T1000 (cell line): ENCODE measurements at regions not wholly inside any gene's neighbourhood (a gene's known extent, or its start where the extent isn't known, plus 50 kb on each side); places are given as distances from the start of the nearest gene placed in this dataset.
A peak's percentile ranks its signal among the peaks of the same experiment; 100 is the strongest.
"Not testable (repeated sequence)": the region's sequence is repeated elsewhere in the genome, so short reads cannot be mapped to it uniquely, and the experiment has no call there.

Source experiments
- DNase-seq: peaks from one replicate; lab custom pipeline; 2025; ENCODE audit warnings: mixed read lengths; lab: John Stamatoyannopoulos, UW

DNA sequence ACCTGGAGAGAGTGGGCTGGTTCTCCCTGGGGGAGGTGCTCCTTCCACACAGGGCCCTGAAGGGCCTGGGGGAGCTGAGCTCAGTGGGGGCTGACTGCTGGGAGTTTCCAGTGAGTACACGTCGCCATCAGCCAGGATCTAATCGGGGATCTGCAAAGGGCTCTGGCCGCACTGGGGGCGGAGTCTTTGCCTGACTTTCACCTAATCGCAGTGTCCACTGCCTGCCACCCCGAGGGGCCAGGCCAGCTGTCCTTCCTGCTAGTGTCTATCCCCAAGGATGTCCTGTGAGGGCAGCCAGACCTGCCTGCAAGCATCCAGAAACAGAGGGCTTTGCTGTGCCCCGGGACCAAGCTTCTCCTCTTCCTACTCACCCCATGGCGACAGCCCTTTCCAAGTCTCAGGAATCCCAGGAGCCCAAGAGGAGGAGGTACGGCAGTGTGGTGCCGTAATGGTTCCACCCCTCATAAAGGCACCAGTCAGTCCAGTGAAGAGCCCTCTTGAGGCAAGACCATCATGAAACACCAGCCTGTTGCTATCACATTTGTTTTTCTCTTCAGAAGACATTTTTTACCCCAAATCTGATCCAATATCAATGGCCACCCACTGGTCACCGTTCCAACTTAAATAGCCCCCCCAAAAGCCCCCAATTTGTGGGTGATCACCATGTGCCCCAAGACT is 243.1 kb upstream of the ECI2 start:
- DNase-seq: no peak

DNA sequence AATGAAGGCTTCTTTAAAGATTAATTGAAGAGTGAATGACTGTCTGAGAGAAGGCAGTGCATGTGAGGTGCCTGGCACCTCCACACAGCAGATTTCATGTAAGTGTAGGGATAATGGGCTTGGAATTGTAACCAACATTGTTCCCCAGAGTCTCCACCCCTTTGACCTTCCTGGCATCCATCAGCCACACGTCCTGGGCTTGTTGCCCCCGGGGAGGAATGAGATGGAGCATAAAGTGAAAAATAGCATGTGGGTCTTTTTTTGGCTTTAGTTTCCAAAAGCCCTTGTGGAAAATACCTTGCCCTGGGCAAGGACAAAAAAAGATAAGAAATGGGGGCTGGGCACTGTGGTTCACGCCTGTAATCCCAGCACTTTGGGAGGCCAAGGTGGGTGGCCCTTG is 242.2 kb upstream of the ECI2 start:
- DNase-seq: no peak

DNA sequence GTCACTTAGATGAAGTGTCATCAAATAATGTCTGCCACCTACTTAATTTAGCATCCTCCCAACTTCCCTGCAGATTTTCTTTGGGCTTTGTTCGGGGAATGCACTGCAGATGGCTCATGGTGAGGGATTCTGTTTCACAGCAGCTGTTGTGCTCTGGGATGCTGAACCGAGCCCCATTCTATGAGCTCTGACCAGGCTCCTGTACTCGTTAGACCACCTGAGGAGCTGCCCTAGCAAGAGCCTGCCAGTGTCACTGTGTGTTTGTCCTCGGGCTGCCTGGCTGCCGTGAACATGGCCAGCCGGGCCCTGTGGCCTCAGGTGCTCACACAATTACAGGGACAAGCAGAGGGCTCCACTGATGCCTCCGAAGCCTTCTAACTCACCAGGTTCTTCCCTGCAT is 238.8 kb upstream of the ECI2 start:
- no peak for DNase-seq

DNA sequence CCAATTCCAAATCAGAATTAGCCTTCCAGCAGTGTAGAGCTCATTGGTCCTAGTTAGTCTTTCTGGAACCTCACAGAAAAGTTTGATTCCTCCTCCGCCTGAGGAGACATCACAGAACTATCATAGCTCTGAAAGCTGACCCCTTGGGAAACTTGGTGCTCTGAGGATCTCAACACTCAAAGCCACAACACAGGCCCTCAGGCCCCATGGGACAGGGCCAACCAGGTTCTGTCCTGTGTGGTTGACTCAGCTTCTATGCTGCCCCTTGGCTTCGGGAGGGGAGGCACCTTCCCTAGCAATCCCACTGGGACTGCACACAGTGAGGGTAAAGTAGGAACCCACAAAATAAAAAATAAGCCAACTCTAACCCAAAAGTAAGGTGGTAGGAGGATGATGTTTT is 237.5 kb upstream of the ECI2 start:
- no peak for DNase-seq

DNA sequence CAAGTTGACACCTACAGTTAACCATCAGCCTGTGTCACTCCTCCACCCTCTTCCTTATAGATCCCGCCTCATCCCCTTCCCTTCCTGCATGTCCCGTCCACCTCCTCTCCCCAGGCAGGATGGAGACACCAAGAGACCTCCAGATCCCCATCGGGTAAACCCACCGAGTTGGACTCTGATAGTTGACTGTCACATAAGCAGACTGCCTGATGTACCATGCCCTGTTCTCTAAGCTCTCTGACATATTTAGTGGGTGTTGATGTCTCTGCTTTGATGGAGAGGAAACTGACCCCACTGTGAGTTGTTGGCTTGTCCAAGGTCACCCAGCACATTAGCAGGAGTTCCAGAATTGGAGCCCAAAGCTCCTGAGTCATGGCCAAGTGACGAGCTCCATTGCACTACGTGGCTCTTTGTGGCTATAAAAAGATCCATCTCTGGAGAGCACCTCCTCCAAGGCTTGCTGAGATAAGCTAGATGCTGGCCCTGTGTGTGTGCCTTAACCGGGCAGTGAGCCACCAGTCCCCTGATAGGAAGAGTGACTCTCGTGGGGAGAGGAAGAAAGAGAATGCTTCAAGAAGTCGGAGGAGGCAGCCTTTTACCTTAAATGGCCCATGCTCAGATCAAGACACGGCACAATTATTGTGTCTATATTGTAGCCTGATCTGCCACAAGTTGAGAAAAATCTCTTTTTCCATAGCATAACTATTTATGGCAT is 236.0 kb upstream of the ECI2 start:
- peak; percentile 13 for DNase-seq

DNA sequence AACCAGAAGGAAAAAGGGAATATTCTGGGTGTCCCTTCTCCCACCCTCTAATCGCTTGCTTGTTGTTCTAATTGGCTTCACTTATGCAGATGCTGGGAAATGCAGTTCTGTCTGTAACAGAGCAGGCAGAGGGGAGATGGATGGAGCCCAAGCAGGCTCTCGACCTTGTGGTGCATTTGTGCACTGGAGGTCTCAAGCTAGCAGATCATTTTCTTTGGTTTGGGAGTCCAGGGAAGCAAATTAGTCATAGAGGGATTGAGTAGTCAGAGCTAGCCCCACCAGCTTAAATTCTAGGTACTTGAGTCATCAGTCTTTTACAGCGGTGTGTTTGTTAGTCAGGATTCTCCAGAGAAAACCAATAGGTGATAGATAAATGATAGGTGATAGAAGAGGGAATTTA is 234.7 kb upstream of the ECI2 start:
- peak; percentile 35 for DNase-seq

DNA sequence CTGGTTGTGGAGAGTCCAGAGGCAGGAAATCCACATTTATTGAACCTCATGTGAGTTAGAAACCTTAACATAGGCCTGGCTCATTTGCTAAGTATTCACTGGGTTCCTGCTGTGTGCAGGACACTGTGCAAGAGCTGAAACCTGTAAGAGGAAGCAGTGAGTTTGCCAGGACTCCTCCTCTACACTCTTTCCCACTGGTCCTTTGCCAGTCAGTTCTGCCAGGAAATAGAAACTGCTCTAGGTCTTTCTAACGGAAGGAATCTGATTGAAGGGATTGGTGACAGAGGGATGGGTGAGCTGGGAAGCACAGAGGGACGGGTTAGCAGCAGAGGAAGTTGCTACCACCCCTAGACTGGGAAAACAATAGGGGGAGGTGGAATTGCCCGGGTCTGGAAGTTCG is 234.2 kb upstream of the ECI2 start:
- peak; percentile 35 for DNase-seq

DNA sequence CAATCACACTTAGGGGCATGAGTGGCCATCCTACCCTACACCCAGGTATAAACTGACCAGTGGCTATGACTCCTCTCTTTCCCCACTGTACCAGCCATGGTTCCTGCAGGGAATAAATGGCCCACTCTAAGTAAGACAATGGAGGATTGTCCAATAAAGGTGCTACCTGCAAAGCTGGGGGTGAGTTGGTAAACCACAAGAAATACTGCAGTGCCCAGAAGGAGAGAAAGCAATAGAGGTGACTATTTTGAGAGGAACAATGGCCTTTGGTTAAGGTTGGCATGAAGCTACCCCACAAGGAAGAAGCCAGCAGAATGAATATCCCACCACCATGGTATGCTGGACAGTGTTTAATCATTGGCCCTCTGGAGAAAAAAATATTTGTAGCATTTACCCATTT is 233.3 kb upstream of the ECI2 start:
- DNase-seq: no peak

DNA sequence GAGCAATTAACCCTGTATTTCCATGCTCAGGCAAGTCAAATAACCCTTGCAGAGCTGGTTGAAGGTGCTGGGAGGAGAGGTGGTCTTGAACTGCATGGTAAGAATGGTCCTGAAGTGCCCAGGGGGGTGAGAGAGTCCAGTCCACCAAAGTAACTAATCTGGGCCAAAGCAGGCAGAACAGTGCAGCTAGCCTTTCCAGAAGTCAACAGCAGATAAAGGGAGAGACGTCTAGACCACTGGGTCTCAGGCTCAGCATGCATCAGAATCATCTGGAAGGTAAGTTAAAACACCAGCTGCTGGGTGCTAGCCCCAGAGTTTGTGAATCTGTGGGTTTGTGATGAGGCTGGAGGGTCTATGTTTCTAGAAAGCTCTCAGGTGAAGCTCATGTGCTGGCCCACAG is 232.3 kb upstream of the ECI2 start:
- DNase-seq: no peak

DNA sequence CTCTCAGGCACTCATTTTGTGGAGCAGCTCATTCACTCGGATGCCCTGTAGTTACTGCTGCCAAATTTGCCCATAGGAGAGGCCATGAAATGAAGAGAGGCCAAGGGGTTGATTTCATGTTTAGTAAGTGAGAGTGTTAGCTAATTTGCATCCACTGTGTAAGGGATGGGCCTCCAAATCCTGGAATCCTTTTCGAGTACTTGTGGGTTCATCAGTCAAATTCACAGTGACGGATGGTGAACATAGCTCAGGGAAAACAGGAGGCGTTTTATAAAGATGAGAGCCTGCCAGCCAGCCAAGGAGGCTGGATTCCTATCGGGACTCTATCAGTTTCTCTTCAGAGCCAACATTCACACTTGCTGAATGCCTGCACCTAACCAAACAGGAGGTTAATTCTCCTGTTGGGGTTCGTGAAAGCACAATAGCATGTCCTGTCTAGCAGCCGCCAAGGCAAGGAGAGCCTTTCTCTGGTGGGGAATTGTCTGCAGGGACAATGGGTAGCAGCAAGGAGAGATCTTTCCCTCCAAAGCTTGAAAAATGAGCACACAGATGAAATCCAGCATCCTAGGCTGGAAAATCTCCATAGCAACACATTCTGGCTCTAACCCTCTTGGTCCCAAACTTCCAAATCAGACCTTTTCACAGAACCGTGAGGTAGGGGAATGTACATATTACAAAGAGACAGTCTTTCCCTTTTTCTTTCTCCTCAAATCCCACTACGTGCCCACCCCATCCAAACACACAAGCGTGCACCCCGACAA is 231.4 kb upstream of the ECI2 start:
- no peak for DNase-seq

DNA sequence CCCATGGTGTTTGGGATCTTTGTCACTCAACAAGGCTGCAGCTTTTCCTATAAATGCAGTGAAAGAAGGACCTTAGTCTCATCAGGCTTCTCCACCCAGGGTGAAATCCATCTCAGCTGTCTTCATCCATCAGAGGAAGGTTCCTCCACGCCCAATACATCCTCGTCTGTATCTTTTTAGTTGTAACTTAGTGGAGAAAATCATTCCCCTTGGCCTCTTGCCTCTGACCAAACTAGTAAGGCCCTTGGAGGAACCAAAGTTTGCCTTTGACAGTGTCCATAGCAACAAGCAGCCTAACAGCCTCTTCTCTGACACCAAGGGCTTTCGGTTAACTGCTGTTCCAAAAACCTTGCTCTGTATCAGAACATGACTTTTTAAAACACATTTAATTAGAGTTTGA is 230.3 kb upstream of the ECI2 start:
- DNase-seq: no peak

DNA sequence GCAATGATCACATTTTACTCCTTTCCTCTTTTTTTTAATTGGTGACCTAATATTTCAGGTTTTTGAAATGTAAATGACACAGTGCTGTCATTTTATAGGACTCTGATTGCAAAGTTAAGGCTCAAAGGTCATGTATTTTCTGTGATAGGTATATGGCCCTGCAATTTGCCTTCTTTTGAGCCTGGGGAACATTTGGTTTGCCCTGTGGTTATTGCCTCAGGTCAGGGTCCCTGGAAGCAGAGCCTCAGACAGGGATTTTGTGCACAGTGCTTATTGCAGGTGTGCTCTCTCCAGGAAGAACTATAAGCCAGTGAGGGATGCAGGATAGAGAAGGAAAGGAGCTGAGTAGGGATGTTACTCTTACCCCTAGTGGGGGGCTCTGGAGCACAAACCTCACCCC is 229.3 kb upstream of the ECI2 start:
- DNase-seq: no peak

DNA sequence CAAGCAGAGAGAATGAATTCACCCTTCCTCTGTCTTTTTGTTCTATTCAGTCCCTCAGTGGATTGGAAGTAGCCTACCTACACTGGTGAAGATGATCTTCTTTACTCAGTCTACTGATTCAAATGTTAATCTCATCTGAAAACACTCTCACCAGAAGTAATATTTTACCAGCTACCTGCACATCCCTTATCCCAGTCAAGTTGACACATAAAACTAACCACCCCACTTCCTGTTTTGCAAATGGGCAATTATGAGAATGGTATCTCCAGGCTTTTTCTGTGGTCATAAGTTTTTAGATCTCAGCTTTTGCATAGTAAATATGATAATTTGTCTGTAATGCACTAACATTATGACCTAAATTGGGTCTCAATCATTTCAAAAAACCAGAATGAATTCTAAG is 228.8 kb upstream of the ECI2 start:
- no peak for DNase-seq

DNA sequence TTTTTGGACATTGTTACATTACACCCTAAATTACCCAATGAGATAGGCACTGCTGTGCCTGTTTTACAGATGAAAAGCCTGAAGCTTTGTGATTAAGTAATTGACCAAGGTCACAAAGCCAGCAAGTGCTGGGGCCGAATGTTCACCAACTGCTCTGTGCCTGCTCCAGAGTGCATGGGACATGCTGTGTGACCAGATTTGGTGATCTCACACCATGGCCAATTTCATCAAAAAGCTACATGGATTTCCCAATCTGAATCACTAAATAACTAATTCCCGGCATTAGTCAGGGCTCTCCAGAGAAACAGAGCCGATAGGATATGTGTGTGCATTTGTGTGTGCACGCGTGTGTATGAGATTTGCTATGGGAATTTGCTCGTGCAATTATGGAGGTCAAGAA is 228.3 kb upstream of the ECI2 start:
- no peak for DNase-seq

DNA sequence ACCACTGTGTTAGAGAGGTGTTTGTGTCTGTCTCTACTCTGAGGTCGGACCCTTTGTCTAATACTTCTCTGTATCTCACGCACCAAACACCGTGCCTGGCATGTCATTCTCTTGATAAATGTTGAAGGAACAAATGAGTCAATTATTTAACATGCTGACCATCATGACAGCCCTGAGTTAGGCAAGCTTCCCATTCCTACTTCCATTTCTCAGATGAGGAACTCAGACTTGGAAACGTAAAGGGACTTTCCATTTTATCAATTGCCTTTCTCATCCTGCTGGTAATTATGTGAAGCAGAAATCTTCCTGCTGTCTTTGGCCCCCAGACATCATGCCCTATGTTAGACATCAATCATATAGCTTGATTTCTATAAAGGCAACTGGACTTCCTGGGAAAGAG is 227.0 kb upstream of the ECI2 start:
- no peak for DNase-seq

DNA sequence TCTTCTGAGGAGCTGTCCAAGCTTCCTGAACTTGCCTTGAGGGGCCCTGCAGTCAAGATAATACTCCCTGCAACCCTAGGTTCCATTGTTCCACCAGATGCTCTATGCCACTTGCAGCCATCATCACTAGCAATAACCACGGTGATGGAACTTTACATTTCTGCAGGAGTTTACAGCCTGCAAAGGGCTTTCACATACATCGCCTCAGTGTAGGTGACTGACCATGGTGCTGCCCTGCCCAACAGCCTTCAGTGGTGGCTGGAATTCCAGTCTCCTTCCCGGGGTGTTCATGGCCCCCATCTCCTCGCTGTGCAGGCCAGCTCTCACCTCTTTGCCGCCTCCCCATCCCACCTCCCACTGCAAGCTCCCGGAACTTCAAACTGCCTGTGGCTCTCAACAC is 225.5 kb upstream of the ECI2 start:
- DNase-seq: no peak

DNA sequence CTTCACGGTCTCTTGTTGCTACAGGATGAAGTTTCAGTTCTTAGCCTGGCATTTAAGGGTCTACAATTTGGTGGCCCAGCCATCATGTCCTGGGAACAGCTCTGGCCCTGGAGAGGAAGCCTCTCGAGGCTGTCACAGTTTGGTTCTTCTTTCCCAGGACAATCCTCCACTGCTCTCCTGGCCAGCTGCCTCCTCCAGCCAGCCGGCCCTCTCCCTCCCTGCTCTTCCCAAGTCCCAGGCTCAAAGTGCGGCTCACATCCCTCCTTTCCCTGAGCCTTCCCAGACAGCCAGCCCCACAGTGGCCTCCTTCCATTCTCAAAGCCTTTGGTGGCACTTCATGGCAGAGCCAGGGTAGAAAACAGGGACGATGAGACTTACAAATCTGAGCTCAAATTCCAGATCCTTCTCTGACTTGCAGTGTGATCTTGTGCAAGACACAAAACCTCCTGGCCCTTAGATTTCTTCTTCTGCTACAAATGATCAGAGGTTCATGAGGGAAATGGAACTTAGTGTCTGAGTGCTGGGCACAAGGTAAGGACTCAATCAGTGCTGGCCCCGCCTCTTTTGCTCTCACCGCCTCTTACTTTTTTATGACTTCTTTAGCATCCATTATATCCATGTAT is 223.8 kb upstream of the ECI2 start:
- no peak for DNase-seq

DNA sequence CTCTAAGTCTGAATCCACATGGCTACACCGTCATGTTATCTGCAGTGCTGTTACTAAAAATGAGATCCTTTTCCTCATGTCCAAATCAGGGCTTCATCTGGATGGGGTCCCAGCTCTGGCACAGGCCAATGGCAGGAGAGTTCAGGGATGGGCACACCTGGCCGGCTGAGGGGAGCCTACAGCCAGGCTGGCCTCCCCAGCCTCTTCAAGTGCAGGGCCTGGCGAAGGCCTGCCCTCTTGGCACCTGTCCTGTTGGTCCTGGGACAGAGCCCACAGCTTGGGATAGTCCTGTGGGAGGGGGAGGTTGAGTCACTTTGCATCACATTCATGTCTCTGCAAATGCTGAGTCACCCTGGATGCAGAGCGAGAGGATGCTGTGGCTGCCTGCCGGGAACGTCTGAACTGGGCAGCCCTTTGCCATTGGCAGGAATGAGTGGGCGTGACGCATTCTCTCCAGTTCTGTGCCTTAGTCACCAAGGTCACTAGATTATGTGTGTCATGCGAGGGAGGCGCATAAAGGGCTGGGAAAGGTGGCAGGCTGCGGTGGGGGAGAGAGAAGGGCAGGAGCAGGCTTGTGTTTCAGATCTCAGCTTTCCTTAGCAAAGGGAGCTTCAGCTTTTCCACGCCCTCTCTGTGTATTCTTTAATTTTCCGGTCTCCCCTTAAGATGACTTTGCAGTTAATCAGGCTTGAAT is 223.2 kb upstream of the ECI2 start:
- peak; percentile 95 for DNase-seq

DNA sequence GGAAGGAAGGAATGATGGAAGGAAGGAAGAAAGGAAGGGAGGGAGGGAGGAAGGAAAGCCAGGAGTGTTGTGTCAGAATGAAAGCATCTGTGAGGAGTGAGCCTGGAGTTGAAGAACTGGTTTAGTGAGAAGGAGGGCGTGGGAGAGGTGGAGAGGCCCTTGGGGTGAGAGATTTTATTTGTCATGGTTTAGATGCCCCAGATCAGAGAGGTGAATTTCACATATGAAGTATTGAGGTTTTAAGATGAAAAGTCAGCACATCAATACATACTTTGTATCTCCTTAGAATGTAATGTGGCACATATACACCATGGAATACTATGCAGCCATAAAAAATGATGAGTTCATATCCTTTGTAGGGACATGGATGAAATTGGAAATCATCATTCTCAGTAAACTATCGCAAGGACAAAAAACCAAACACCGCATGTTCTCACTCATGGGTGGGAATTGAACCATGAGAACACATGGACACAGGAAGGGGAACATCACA is 222.3 kb upstream of the ECI2 start:
- not testable (repeated sequence) for DNase-seq

DNA sequence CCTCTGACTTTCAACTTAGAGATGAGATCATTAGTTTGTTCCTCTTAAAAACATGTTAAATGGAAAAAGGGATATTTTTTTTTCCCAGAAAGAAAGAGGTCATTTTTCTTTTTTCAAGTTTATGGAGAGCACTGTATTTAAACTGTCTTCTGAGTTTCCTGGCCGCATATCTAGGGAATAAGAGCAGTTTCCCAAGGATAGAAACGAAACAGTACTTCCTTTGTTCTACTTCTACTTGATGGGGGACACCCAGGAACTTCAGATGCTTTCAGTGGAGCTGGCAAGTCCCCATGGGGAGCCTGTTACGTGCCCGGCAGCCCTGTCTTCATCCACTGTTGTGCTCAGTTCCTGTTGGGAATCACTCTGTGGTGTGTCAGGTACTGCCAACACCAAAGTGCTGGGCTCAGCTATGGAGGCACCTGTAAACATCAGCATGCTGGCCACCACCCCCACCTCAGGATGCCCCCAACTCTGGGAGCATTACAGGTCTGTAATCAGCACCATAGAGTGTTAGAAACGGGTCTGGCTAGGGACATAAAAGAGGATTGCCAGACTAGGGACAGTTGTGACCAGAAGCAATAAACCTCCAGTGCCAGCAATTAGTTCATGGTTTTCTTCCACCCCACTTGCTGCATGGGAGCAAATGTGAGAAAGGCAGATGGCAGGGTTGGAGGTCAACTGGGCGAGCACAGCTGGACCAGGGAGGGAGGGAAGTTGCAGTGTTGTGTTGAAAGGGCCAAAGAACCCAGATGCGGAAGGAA is 221.7 kb upstream of the ECI2 start:
- DNase-seq: no peak

DNA sequence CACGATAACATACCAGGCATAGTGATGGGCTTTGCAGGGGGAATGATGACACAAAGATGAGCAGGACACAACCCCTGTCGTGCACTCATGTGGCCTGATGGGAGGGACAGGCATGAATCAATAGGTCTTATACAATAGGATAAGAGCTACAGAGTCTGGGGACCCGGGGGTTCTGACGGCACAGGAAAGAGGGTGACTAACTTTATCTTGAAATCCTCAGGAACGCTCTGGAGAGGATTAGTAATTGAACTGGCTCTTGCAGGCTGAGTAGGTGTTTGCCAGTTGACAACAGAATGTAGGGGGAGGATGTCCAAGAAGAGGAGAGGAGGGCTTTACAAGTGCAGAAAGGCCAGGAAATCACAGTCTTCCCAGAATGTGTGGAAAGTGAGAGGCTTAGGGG is 219.9 kb upstream of the ECI2 start:
- DNase-seq: peak; percentile 44
